GM12872 (cell line): ENCODE measurements at regions not wholly inside any gene's neighbourhood (a gene's known extent, or its start where the extent isn't known, plus 50 kb on each side); places are given as distances from the start of the nearest gene placed in this dataset.

Source experiments
- CTCF ChIP-seq: IDR thresholded peaks from 3 replicates; pipeline ENCODE4 v1.5.1; 2011; ENCODE audit warnings: low read depth, mild to moderate bottlenecking, low read length, moderate library complexity; ENCODE audit not compliant: insufficient read depth

- no peak for TF ChIP-seq CTCF
Observed at GRCh38 chr3:118761291-118761606, 273.4 kb downstream of the IGSF11 start.

GRCh38 chr3:118765636-118766305 is 268.9 kb downstream of the IGSF11 start:
- TF ChIP-seq CTCF: no peak

GRCh38 chr3:118766306-118766669 is 268.4 kb downstream of the IGSF11 start:
- TF ChIP-seq CTCF: no peak

- no peak for TF ChIP-seq CTCF
Observed at GRCh38 chr3:118772036-118772435, 262.6 kb downstream of the IGSF11 start.

- TF ChIP-seq CTCF: no peak
Observed at GRCh38 chr3:118772547-118773011, 262.1 kb downstream of the IGSF11 start.

GRCh38 chr3:118775021-118775420 is 259.6 kb downstream of the IGSF11 start:
- no peak for TF ChIP-seq CTCF

- TF ChIP-seq CTCF: no peak
Observed at GRCh38 chr3:118778201-118778600, 256.4 kb downstream of the IGSF11 start.
